Coronary artery (tissue), 2 donors: ENCODE measurements at regions not wholly inside any gene's neighbourhood (a gene's known extent, or its start where the extent isn't known, plus 50 kb on each side); places are given as distances from the start of the nearest gene placed in this dataset.

ENCODE experiments used
- DNase-seq: peaks from one replicate; pipeline ENCODE4 v3.0.0-alpha.2; 2017; ENCODE audit warnings: low spot score
- H3K27ac ChIP-seq, 2 donors: fragments of 200-600 bp; sonication (generic); one replicate each; pipeline ENCODE4 v1.5.1; 2016 to 2019
- H3K4me3 ChIP-seq: fragments of 200-600 bp; sonication (generic); 2 replicates; pipeline ENCODE4 v1.5.1; 2016; ENCODE audit warnings: mild to moderate bottlenecking, moderate library complexity
- CTCF ChIP-seq: fragments of 200-600 bp; sonication (generic); IDR thresholded peaks from one replicate; pipeline ENCODE4 v1.5.1; 2019; ENCODE audit warnings: antibody characterized with exemption

GRCh38 chr10:1928606-1929005 is 191.3 kb upstream of the ADARB2 start:
- Histone ChIP-seq H3K4me3 (no peak overlapping the region), H3K27ac (no peak overlapping the region)
- no peak for DNase-seq
- no peak for TF ChIP-seq CTCF

- Histone ChIP-seq H3K27ac (no peak overlapping the region), H3K4me3 (no peak overlapping the region)
- no peak for TF ChIP-seq CTCF
- DNase-seq: no peak
Observed at GRCh38 chr10:1923998-1924397, 186.7 kb upstream of the ADARB2 start.

- Histone ChIP-seq H3K4me3 (no peak overlapping the region), H3K27ac (no peak overlapping the region)
- TF ChIP-seq CTCF: no peak
- no peak for DNase-seq
Observed at GRCh38 chr10:1923586-1923985, 186.3 kb upstream of the ADARB2 start.

- H3K27ac ChIP-seq: no peak overlapping the region
- DNase-seq: no peak
- H3K4me3 ChIP-seq: no peak overlapping the region
- no peak for TF ChIP-seq CTCF
Observed at GRCh38 chr10:1920941-1921340, 183.6 kb upstream of the ADARB2 start.

GRCh38 chr10:1920127-1920526 is 182.8 kb upstream of the ADARB2 start:
- no peak overlapping the region for H3K27ac ChIP-seq
- TF ChIP-seq CTCF: no peak
- DNase-seq: no peak

GRCh38 chr10:1911771-1912170 is 174.4 kb upstream of the ADARB2 start:
- no peak overlapping the region for H3K4me3 ChIP-seq
- no peak for TF ChIP-seq CTCF
- no peak overlapping the region for H3K27ac ChIP-seq
- DNase-seq: no peak

More at GRCh38 chr10:1920127-1920526, 182.8 kb upstream of the ADARB2 start:
- H3K4me3 ChIP-seq: no peak overlapping the region

GRCh38 chr10:1903982-1904381 is 166.7 kb upstream of the ADARB2 start:
- DNase-seq: no peak
- Histone ChIP-seq H3K4me3 (no peak overlapping the region), H3K27ac (no peak overlapping the region)
- no peak for TF ChIP-seq CTCF
